Stomach (tissue), 4 donors: ENCODE measurements at regions not wholly inside any gene's neighbourhood (a gene's known extent, or its start where the extent isn't known, plus 50 kb on each side); places are given as distances from the start of the nearest gene placed in this dataset.

Experiments used
- POLR2A ChIP-seq, 4 donors: fragments of 450-650 bp; IDR thresholded peaks; one replicate each; pipeline ENCODE4 v1.6.1; 2016; ENCODE audit warnings: antibody characterized with exemption in 4 of 4, control low read depth in 2 of 4, mild to moderate bottlenecking in 1 of 4, moderate library complexity in 1 of 4
- POLR2AphosphoS5 ChIP-seq, 3 donors: sonication (generic); formaldehyde crosslinking; IDR thresholded peaks; one replicate each; pipeline ENCODE4 v1.6.1; 2016; ENCODE audit warnings: antibody characterized with exemption in 3 of 3

- TF ChIP-seq POLR2AphosphoS5 (IDR thresholded peaks at IDR 0.05) (no peak), POLR2A (IDR thresholded peaks at IDR 0.05) (no peak)
These were observed 417.8 kb upstream of the NR2F2 start for GRCh38 chr15:95912728-95913127.
